Activated CD8-positive, alpha-beta memory T cell treated with anti-CD3 and anti-CD28 coated beads, Interleukin-2, amount 10 ng/mL, durations not matched to agents 7 days and 5 days (primary cell): ENCODE measurements at regions not wholly inside any gene's neighbourhood (a gene's known extent, or its start where the extent isn't known, plus 50 kb on each side); places are given as distances from the start of the nearest gene placed in this dataset.

Experiments
- ATAC-seq: fragments of 150-1000 bp; cut with Tn5 transposase; one replicate; pipeline ENCODE4 v1.10.0; 2021; ENCODE audit warnings: moderate library complexity
- CTCF ChIA-PET: fragments of 350-600 bp; sonication (Branson Sonifier 250); formaldehyde crosslinking; loops from one replicate; lab custom pipeline; 2021; ENCODE audit warnings: antibody characterized with exemption; lab: Charles Lee
- DNase-seq: peaks from one replicate; pipeline ENCODE4 v3.0.0-alpha.2; 2020
- H3K27ac Mint-ChIP-seq: one replicate; pipeline ENCODE4 v1.8.0; 2021; ENCODE audit warnings: mild to moderate bottlenecking, mixed read lengths
- H3K27me3 Mint-ChIP-seq: one replicate; pipeline ENCODE4 v1.8.0; 2021; ENCODE audit warnings: mixed read lengths
- H3K36me3 Mint-ChIP-seq: one replicate; pipeline ENCODE4 v1.8.0; 2021; ENCODE audit warnings: mild to moderate bottlenecking, mixed read lengths
- H3K4me1 Mint-ChIP-seq: one replicate; pipeline ENCODE4 v1.8.0; 2021; ENCODE audit warnings: mixed read lengths
- H3K4me3 Mint-ChIP-seq: one replicate; pipeline ENCODE4 v1.8.0; 2021; ENCODE audit warnings: mild to moderate bottlenecking, moderate library complexity, mixed read lengths
- H3K9me3 Mint-ChIP-seq: one replicate; pipeline ENCODE4 v1.8.0; 2022; ENCODE audit warnings: low read depth, mixed read lengths

DNA sequence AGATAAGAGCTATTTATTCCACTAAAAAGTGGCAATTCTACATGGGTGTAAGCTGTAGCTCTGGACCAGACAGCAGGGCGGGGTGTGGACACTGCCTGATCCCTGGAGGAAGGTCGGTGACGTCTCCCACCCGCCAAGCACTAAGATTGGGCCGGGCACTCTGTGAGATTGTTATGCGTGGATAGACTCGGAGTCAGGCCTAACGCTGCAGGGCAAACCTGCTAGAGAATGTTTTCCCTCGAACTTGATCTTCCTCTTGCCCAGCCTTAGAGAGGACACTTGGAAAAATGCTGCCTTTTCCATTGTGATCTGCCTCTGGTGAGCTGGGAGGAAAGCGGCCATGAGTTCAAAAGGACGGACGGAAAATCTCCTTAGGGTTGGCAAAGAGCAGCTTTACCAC is 1273.4 kb downstream of the TBC1D22A start:
- no peak overlapping the region for H3K27ac Mint-ChIP-seq
- H3K27me3 Mint-ChIP-seq: peaks cover 4% of the 10 kb centered on the region
- H3K9me3 Mint-ChIP-seq: no peaks in the 10 kb centered on the region
- H3K4me1 Mint-ChIP-seq: no peaks in the 10 kb centered on the region
- CTCF ChIA-PET: no interaction called here
- no peaks in the 10 kb centered on the region for H3K36me3 Mint-ChIP-seq
- H3K4me3 Mint-ChIP-seq: no peak overlapping the region
- ATAC-seq (no peak), DNase-seq (no peak)

DNA sequence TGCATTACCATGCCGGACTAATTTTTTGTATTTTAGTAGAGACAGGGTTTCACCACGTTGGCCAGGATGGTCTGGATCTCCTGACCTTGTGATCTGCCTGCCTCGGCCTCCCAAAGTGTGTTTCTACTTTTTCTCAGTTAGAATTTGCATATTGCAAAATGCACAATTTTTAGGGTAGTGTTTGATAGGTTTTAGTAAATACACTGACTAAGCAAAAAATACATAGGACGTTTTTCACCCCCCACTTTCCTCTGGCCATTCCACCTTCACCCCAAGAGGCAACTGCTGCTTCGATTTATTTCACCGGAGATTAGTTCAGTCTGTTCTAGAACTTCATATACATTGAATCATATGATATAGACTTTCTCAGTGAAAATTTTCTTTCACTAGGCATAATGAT is 1269.1 kb downstream of the TBC1D22A start:
- ATAC-seq: no peak
- Mint-ChIP-seq H3K4me1 (no peaks in the 10 kb centered on the region), H3K36me3 (no peaks in the 10 kb centered on the region), H3K4me3 (no peak overlapping the region), H3K27me3 (no peaks in the 10 kb centered on the region), H3K27ac (no peak overlapping the region), H3K9me3 (no peaks in the 10 kb centered on the region)
- CTCF ChIA-PET: no interaction called here
- DNase-seq: no peak

DNA sequence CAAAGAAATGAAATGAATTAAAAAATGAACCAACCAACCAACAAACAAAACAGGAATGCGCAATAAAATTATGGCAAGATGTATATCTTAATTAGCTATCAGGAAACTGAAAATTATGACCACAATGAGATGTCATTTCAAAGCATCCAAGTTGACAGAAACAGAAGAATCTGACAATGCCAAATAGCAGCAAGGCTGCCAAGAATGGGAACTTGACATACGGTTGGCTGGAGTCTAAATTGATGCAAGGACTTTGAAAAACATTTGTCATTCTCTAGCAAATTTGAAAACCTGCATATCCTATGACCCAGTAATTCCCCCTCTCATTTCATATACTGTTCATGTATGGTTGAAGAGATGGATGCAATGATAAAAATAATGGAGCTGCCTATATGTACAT is 1262.6 kb downstream of the TBC1D22A start:
- Mint-ChIP-seq H3K27me3 (peaks cover 4% of the 10 kb centered on the region), H3K4me3 (no peak overlapping the region), H3K27ac (no peak overlapping the region), H3K36me3 (no peaks in the 10 kb centered on the region), H3K9me3 (peaks cover 6% of the 10 kb centered on the region), H3K4me1 (no peaks in the 10 kb centered on the region)
- no peak for DNase-seq
- CTCF ChIA-PET: no interaction called here
- ATAC-seq: no peak

DNA sequence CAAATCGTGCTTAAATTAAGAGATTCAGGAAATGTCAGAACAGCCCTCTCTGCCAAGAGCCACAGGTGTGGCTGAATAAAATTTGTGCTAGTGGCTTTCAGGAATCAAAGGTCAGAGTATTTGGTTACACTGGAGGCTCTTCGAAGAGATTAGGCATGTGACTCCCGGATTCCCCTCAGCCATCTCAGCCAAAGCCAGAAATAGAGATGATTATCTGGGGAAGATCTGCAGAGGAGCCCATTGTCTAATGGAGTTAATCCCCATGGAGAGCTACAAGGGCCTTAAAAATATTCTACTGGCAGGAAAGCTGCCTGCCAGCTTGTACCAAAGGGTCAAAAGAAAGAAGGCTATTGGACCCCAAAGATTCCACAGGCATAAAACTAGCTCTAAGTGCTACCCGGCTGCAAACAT is 1259.5 kb downstream of the TBC1D22A start:
- H3K27me3 Mint-ChIP-seq: peaks cover 4% of the 10 kb centered on the region
- H3K27ac Mint-ChIP-seq: no peak overlapping the region
- no peaks in the 10 kb centered on the region for H3K4me1 Mint-ChIP-seq
- H3K4me3 Mint-ChIP-seq: no peak overlapping the region
- H3K9me3 Mint-ChIP-seq: peaks cover 17% of the 10 kb centered on the region
- no peaks in the 10 kb centered on the region for H3K36me3 Mint-ChIP-seq
- CTCF ChIA-PET: no interaction called here
- DNase-seq (no peak), ATAC-seq (no peak)

DNA sequence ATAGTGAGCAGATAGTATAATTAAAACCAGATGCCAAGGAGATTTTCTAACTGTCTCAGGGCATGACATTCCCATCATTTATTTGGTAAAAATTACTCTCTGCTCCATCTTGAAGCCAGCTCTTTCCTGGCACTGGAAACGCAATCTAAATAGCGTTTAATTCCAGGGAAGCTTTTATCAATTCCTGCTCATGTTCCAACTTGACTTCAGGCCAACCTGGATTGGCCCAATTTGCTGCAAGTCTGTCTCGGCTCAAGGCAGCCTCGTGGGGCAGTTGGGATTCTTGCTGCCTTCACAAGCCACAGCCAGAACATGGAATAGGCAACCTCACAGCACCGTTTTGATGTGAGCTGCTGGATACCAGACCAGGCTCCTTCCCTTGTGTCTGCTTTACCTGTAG is 1255.9 kb downstream of the TBC1D22A start:
- H3K4me1 Mint-ChIP-seq: no peaks in the 10 kb centered on the region
- H3K27me3 Mint-ChIP-seq: no peaks in the 10 kb centered on the region
- H3K9me3 Mint-ChIP-seq: peaks cover 17% of the 10 kb centered on the region
- no peak overlapping the region for H3K4me3 Mint-ChIP-seq
- H3K27ac Mint-ChIP-seq: no peak overlapping the region
- H3K36me3 Mint-ChIP-seq: no peaks in the 10 kb centered on the region
- no peak for ATAC-seq
- CTCF ChIA-PET: no interaction called here
- no peak for DNase-seq

DNA sequence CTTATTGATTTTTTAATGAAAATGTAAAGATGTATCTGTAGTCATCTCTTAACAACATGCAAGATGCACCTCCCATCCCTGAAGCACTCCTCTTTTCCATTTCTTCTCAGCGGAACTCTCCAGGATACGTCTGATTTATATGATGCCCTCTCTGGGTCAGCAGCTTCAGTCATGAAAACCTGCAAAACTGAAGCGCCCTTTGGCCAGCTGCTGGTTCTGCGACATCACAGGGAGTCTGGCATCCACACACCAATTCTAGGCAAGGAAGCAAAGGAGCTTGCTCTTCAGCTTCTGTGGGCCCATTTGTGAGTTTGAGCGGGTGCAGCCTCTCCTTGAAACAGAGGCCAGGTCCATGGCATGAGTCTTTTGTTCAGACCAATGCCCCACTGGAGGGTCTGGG is 1253.3 kb downstream of the TBC1D22A start:
- Mint-ChIP-seq H3K9me3 (peaks cover 17% of the 10 kb centered on the region), H3K27me3 (peaks cover 3% of the 10 kb centered on the region), H3K4me3 (no peak overlapping the region), H3K27ac (no peak overlapping the region), H3K36me3 (no peaks in the 10 kb centered on the region), H3K4me1 (no peaks in the 10 kb centered on the region)
- CTCF ChIA-PET: no interaction called here
- no peak for ATAC-seq
- DNase-seq: no peak

DNA sequence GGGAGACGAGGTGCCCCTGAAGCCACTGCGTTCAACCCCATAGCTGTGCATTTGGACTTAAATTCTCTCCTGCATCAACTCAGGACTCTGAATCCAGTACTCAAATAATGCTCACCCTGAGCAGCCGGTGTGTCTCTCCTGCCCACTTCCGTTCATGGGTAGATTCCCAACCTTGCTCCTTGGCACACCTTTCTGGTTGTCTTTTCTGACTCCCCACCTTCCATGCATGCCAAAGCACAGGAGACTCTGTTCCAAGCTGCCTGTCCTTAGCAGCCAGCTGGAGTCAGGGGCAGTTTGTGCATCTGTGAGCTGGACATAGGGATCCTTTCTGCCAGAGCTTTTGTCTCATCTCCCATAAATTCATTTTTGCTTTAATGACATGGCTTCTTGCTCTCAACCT is 1242.5 kb downstream of the TBC1D22A start:
- peaks cover 3% of the 10 kb centered on the region for H3K27me3 Mint-ChIP-seq
- H3K4me3 Mint-ChIP-seq: no peak overlapping the region
- ATAC-seq: no peak
- no peaks in the 10 kb centered on the region for H3K4me1 Mint-ChIP-seq
- H3K36me3 Mint-ChIP-seq: no peaks in the 10 kb centered on the region
- no peaks in the 10 kb centered on the region for H3K9me3 Mint-ChIP-seq
- no peak overlapping the region for H3K27ac Mint-ChIP-seq
- no peak for DNase-seq
- CTCF ChIA-PET: no interaction called here

DNA sequence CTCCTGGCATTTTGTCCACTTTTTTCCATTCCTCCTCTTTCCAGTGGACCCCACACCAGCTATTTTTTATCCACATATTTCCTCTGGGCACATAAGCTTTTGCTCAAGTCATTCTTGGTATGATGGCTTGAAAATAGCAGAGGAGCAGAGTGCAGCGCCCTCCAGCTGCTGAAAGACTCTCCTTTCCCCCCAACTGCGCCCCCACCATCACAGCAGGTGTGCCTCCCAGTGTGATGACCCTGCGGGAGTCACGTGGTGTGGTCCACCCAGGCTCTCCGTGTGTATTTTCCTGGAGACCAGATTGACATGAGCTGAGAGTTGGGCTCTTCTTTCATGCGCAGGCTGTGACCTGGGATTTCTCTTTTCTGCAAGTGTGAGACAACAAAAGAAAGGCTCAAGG is 1241.6 kb downstream of the TBC1D22A start:
- CTCF ChIA-PET: no interaction called here
- ATAC-seq (no peak), DNase-seq (no peak)
- H3K27me3 Mint-ChIP-seq: peaks cover 3% of the 10 kb centered on the region
- H3K4me3 Mint-ChIP-seq: no peak overlapping the region
- H3K4me1 Mint-ChIP-seq: no peaks in the 10 kb centered on the region
- H3K27ac Mint-ChIP-seq: peak overlapping the region; percentile 49
- H3K36me3 Mint-ChIP-seq: no peaks in the 10 kb centered on the region
- no peaks in the 10 kb centered on the region for H3K9me3 Mint-ChIP-seq

DNA sequence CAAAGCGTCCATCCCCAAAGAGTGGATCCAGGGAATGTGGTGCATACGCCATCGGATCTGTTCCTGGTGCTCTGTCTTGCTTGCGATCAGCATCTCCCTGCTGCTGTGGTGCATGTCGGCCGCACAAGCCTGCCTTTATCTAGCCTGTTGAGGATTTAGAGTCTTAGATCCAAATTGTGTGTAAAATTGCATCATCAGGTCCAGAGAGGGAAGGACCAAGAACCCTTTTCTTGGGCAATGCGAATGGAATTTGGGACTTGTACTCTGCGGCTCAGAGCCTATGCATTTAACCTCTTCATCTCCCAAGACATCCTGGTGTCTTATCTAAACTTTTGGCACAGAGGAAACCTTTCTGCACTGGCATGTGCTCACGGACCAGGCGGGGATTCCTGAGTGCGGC is 1238.7 kb downstream of the TBC1D22A start:
- H3K9me3 Mint-ChIP-seq: no peaks in the 10 kb centered on the region
- H3K27ac Mint-ChIP-seq: no peak overlapping the region
- H3K4me3 Mint-ChIP-seq: no peak overlapping the region
- ATAC-seq: no peak
- CTCF ChIA-PET: no interaction called here
- no peaks in the 10 kb centered on the region for H3K4me1 Mint-ChIP-seq
- H3K27me3 Mint-ChIP-seq: no peaks in the 10 kb centered on the region
- no peaks in the 10 kb centered on the region for H3K36me3 Mint-ChIP-seq
- DNase-seq: no peak

DNA sequence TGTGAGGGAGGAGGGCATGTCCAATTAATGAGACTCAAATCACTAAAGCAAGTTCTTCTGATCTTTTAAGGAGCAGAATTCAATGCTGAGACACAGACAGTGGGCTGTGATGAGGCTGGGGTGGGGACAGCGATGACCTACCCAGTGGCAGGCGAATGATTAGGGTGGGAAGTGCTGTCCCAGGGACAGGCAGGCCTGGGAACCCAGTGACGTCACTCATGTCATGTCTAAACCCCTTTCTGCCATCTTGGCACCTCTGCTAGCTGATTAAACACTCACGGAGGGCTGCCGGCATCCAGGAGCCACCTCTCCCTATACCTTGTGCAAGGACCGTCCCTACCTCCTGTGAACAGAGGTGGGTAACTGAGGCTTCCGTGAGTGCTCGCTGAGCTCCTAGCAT is 1235.2 kb downstream of the TBC1D22A start:
- CTCF ChIA-PET: no interaction called here
- Mint-ChIP-seq H3K9me3 (no peaks in the 10 kb centered on the region), H3K27me3 (no peaks in the 10 kb centered on the region), H3K36me3 (no peaks in the 10 kb centered on the region), H3K4me1 (no peaks in the 10 kb centered on the region), H3K27ac (no peak overlapping the region), H3K4me3 (no peak overlapping the region)
- DNase-seq (no peak), ATAC-seq (no peak)

DNA sequence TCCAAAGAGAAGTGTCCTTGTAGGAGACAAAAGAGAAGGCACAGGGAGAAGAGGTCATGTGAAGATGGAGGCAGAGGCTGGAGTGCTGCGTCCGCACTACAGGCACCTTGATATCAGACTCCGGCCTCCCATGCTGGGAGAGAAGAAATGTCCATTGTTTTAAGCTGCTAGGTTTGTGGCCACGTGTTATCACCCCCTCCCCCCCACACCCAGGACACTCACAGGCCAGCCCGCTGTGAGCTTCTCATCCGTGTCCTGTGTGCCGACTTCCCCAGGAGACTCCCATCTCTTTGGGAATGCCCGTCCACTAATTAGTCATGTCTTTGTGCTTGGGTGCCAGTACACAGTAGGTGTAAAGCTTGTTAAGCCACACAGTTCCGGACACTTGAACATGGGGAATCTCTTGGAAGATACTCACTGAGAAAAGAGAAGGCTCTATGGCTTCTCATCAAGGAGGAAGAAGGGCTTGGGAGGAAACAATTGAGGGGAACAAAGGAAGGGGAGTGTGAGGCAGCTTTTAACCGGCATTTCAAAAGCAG is 1234.7 kb downstream of the TBC1D22A start:
- H3K27me3 Mint-ChIP-seq: no peaks in the 10 kb centered on the region
- DNase-seq: no peak
- H3K36me3 Mint-ChIP-seq: no peaks in the 10 kb centered on the region
- H3K4me3 Mint-ChIP-seq: no peak overlapping the region
- H3K4me1 Mint-ChIP-seq: no peaks in the 10 kb centered on the region
- H3K27ac Mint-ChIP-seq: no peak overlapping the region
- ATAC-seq: no peak
- CTCF ChIA-PET: no interaction called here
- no peaks in the 10 kb centered on the region for H3K9me3 Mint-ChIP-seq

DNA sequence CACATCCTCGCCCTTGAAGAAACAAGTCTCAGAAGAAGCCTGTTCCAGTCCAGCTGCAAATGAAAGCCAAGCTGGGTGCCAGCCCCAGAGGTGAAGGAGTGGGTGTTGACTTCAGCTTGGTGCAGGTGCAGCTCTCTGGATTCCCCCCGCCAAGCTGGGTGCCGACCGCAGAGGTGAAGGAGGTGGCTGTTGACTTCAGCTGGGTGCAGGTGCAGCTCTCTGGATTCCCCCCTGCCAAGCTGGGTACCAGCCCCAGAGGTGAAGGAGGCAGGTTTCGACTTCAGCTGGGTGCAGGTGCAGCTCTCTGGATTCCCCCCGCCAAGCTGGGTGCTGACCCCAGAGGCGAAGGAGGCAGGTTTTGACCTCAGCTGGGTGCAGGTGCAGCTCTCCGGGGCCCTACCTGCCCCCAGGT is 1234.0 kb downstream of the TBC1D22A start:
- ATAC-seq: no peak
- no peaks in the 10 kb centered on the region for H3K27me3 Mint-ChIP-seq

DNA sequence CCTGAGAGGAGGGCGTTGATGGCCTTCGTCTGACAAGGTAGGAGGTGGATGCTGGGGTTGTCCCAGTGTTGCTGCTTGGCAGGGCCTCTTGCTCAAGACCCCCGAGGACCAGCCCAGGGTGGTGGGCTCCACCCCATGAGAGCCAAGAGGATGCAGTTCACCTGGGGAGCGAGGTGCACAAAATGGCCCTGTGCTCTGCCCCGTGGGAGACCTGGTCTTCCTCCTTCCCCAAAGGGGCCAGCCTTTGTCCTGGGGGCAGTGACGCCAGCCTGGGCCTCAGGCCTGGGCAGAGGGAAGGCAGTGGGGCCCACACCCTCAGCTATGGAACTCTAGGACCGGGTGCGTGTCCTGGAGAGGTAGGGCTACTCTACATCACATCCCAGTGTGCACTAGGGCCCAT is 1233.3 kb downstream of the TBC1D22A start:
- CTCF ChIA-PET: no interaction called here
- Mint-ChIP-seq H3K4me1 (no peaks in the 10 kb centered on the region), H3K36me3 (no peaks in the 10 kb centered on the region), H3K9me3 (no peaks in the 10 kb centered on the region), H3K27ac (no peak overlapping the region), H3K27me3 (no peaks in the 10 kb centered on the region), H3K4me3 (no peak overlapping the region)
- ATAC-seq: no peak
- DNase-seq: no peak

More for the DNA sequence above, 1234.0 kb downstream of the TBC1D22A start:
- H3K36me3 Mint-ChIP-seq: no peaks in the 10 kb centered on the region
- DNase-seq: no peak
- no peak overlapping the region for H3K4me3 Mint-ChIP-seq
- CTCF ChIA-PET: no interaction called here
- no peaks in the 10 kb centered on the region for H3K9me3 Mint-ChIP-seq
- no peaks in the 10 kb centered on the region for H3K4me1 Mint-ChIP-seq
- H3K27ac Mint-ChIP-seq: no peak overlapping the region

DNA sequence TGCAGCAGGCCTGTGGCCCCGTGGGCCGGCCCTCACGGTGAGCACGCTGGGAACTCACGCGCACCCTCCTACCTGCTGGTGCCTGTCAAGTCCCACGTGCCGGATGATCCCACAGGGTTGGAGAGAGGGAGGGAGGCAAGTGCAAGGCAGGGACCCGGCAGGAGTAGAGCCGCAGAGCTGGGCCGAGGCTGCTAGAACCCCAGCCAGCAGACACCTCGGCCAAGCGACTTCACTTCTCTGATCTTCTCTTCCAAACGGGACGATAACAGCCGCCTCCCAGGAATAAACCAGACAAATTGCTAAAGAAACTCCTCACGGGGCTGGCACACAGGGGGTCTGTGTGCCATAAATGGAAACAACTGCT is 1232.8 kb downstream of the TBC1D22A start:
- CTCF ChIA-PET: no interaction called here

DNA sequence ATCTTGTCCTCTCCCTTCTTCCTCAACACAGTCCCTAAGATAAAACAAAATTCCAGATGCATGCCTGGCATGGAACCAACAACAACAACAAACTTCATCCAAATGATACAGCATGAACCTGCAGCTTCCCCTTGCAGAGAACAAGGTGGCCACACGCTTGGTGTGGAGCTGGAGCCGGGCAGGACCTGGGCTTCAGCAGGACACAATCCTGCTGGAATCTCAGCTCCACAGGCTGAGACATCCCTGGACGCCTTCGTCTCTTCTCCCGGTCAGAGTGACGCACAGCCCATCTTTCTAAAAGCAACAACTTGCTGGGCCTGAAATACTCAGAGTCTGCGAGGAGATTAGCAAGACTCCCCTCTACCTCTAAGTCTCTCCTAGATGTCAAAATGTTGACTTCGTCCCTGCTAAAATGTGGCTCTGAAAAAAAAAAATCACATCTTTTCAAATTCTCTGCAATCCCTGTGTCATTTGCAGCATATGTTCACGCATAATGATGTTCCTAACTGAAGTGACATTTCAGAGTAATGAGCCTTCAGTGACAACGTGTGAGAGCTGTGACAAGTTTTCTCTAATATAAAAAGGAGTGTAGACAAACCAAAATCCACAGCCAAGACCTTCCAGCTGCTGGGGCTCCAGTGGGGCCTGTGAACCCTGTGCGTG is 1232.3 kb downstream of the TBC1D22A start:
- no peak overlapping the region for H3K4me3 Mint-ChIP-seq
- no peak for DNase-seq
- H3K27me3 Mint-ChIP-seq: peaks cover under 1% of the 10 kb centered on the region
- ATAC-seq: no peak
- no peak overlapping the region for H3K27ac Mint-ChIP-seq
- CTCF ChIA-PET: no interaction called here
- no peaks in the 10 kb centered on the region for H3K4me1 Mint-ChIP-seq
- no peaks in the 10 kb centered on the region for H3K9me3 Mint-ChIP-seq
- no peaks in the 10 kb centered on the region for H3K36me3 Mint-ChIP-seq

More for the DNA sequence above, 1232.8 kb downstream of the TBC1D22A start:
- no peaks in the 10 kb centered on the region for H3K27me3 Mint-ChIP-seq
- H3K36me3 Mint-ChIP-seq: no peaks in the 10 kb centered on the region
- H3K4me1 Mint-ChIP-seq: no peaks in the 10 kb centered on the region
- no peak for DNase-seq
- no peak for ATAC-seq
- no peak overlapping the region for H3K27ac Mint-ChIP-seq
- H3K9me3 Mint-ChIP-seq: no peaks in the 10 kb centered on the region
- no peak overlapping the region for H3K4me3 Mint-ChIP-seq
